AG08395 (cell line): ENCODE measurements at regions not wholly inside any gene's neighbourhood (a gene's known extent, or its start where the extent isn't known, plus 50 kb on each side); places are given as distances from the start of the nearest gene placed in this dataset.

Source experiments
- DNase-seq: peaks from one replicate; pipeline ENCODE4 v3.0.0; 2012; ENCODE audit warnings: mixed read lengths, low spot score

GRCh38 chr15:55026381-55026780 is 170.4 kb downstream of the RSL24D1 start:
- no peak for DNase-seq

- DNase-seq = no peak
Observed at GRCh38 chr15:55017635-55018034, 179.1 kb downstream of the RSL24D1 start.

- DNase-seq = no peak
Observed at GRCh38 chr15:55016225-55016624, 180.5 kb downstream of the RSL24D1 start.

- DNase-seq = no peak
Observed at GRCh38 chr15:55015093-55015445, 181.7 kb downstream of the RSL24D1 start.

- DNase-seq = no peak
Observed at GRCh38 chr15:55014391-55015092, 182.2 kb downstream of the RSL24D1 start.

- DNase-seq = no peak
Observed at GRCh38 chr15:55008421-55008820, 188.3 kb downstream of the RSL24D1 start.

GRCh38 chr15:55007561-55007960 is 189.2 kb downstream of the RSL24D1 start:
- no peak for DNase-seq

GRCh38 chr15:55005679-55006078 is 191.1 kb downstream of the RSL24D1 start:
- DNase-seq = no peak

GRCh38 chr15:55003965-55004873 is 192.5 kb downstream of the RSL24D1 start:
- no peak for DNase-seq

GRCh38 chr15:54998661-54999060 is 198.1 kb downstream of the RSL24D1 start:
- DNase-seq = no peak

GRCh38 chr15:54990793-54991192 is 205.9 kb downstream of the RSL24D1 start:
- DNase-seq = no peak

- DNase-seq = no peak
Observed at GRCh38 chr15:54987881-54988280, 208.9 kb downstream of the RSL24D1 start.

GRCh38 chr15:54979964-54980363 is 216.8 kb downstream of the RSL24D1 start:
- DNase-seq = no peak

- no peak for DNase-seq
Observed at GRCh38 chr15:54962637-54963036, 234.1 kb downstream of the RSL24D1 start.

- DNase-seq = no peak
Observed at GRCh38 chr15:54960266-54960665, 236.5 kb downstream of the RSL24D1 start.

GRCh38 chr15:54941417-54941816 is 255.3 kb downstream of the RSL24D1 start:
- no peak for DNase-seq

- no peak for DNase-seq
Observed at GRCh38 chr15:54917312-54917711, 279.4 kb downstream of the RSL24D1 start.

GRCh38 chr15:54915380-54915779 is 281.4 kb downstream of the RSL24D1 start:
- DNase-seq = no peak

- DNase-seq = no peak
Observed at GRCh38 chr15:54884312-54884711, 312.4 kb downstream of the RSL24D1 start.

- DNase-seq = no peak
Observed at GRCh38 chr15:54859982-54860381, 336.8 kb downstream of the RSL24D1 start.

GRCh38 chr15:54854667-54855066 is 342.1 kb downstream of the RSL24D1 start:
- DNase-seq = no peak

GRCh38 chr15:54850101-54850500 is 346.6 kb downstream of the RSL24D1 start:
- no peak for DNase-seq

- no peak for DNase-seq
Observed at GRCh38 chr15:54843006-54843405, 353.7 kb downstream of the RSL24D1 start.
